SK-N-SH (cell line): ENCODE measurements at regions not wholly inside any gene's neighbourhood (a gene's known extent, or its start where the extent isn't known, plus 50 kb on each side); places are given as distances from the start of the nearest gene placed in this dataset.

Experiments used
- CTCF ChIA-PET: fragments of 300-600, 350-600 bp; formaldehyde crosslinking; extraction: SDS; loops from one replicate; lab custom pipeline; 2021; lab: Yijun Ruan, JAX
- POLR2A ChIA-PET: fragments of 350-600 bp; sonication (Branson Sonifier 250); formaldehyde crosslinking; extraction: SDS; loops from one replicate; lab custom pipeline; 2020; ENCODE audit warnings: antibody characterized with exemption, inconsistent platforms; lab: Yijun Ruan, JAX
- DNase-seq: peaks from one replicate; pipeline ENCODE4 v3.0.0; 2012
- H2AFZ ChIP-seq: fragments of 200-600 bp; sonication (generic); 2 replicates; pipeline ENCODE4 v1.8.1; 2016; ENCODE audit warnings: antibody characterized with exemption, mild to moderate bottlenecking, low read depth
- H3F3A ChIP-seq: fragments of 200-600 bp; sonication (generic); replicated peaks from 2 replicates; pipeline ENCODE3; 2016; ENCODE audit warnings: antibody characterized with exemption, mild to moderate bottlenecking; ENCODE audit not compliant: insufficient read depth
- H3K27ac ChIP-seq, 2 experiments: fragments of 200-500 bp in 1 of 2; fragments of 200-600 bp in 1 of 2; sonication (Bioruptor generic) in 1 of 2; sonication (generic), shearing (Covaris generic) in 1 of 2; 2 replicates each; pipeline versions ENCODE4 v1.5.1 to v1.6.1; 2014 to 2016; ENCODE audit warnings: low read depth in 2 of 2, inconsistent platforms in 1 of 2, low read length in 1 of 2, mild to moderate bottlenecking in 1 of 2, mixed read lengths in 1 of 2
- H3K27me3 ChIP-seq: fragments of 200-600 bp; sonication (generic), shearing (Covaris generic); 2 replicates; pipeline ENCODE4 v1.6.1; 2016; ENCODE audit warnings: mixed run types; ENCODE audit not compliant: insufficient read depth
- H3K36me3 ChIP-seq, 2 experiments: fragments of 200-500 bp in 1 of 2; fragments of 200-600 bp in 1 of 2; sonication (Bioruptor generic) in 1 of 2; sonication (generic) in 1 of 2; replicated peaks in 1 of 2; 2 replicates each; pipeline versions ENCODE3 to v1.5.1; 2014 to 2016; ENCODE audit warnings: low read length in 1 of 2, mild to moderate bottlenecking in 1 of 2; ENCODE audit not compliant: insufficient read depth in 2 of 2, control insufficient read depth in 1 of 2
- H3K4me1 ChIP-seq, 2 experiments: fragments of 200-500 bp in 1 of 2; fragments of 200-600 bp in 1 of 2; sonication (Bioruptor generic) in 1 of 2; sonication (generic), shearing (Covaris generic) in 1 of 2; 2 replicates each; pipeline versions ENCODE4 v1.5.1 to v1.6.1; 2014 to 2016; ENCODE audit warnings: low read depth in 1 of 2, low read length in 1 of 2, mixed run types in 1 of 2; ENCODE audit not compliant: insufficient read depth in 2 of 2, control insufficient read depth in 1 of 2
- H3K4me2 ChIP-seq: fragments of 200-600 bp; sonication (generic), shearing (Covaris generic); 2 replicates; pipeline ENCODE4 v1.6.1; 2017; ENCODE audit warnings: mixed run types
- H3K4me3 ChIP-seq, 2 experiments: fragments of 200-500 bp in 1 of 2; fragments of 200-600 bp in 1 of 2; sonication (Bioruptor generic) in 1 of 2; sonication (generic), shearing (Covaris generic) in 1 of 2; 2 replicates each; pipeline versions ENCODE4 v1.5.1 to v1.8.1; 2014 to 2016; ENCODE audit warnings: low read depth in 2 of 2, inconsistent platforms in 1 of 2, low read length in 1 of 2, mild to moderate bottlenecking in 1 of 2, mixed read lengths in 1 of 2, moderate library complexity in 1 of 2
- H3K79me2 ChIP-seq: fragments of 200-600 bp; sonication (generic); 2 replicates; pipeline ENCODE4 v1.8.1; 2017; ENCODE audit warnings: mild to moderate bottlenecking; ENCODE audit not compliant: insufficient read depth
- H3K9ac ChIP-seq: fragments of 200-600 bp; sonication (generic); 2 replicates; pipeline ENCODE4 v1.6.1; 2017; ENCODE audit warnings: mixed run types
- H3K9me2 ChIP-seq: fragments of 200-600 bp; sonication (generic); 2 replicates; pipeline ENCODE4 v1.6.1; 2017; ENCODE audit warnings: mixed run types
- H3K9me3 ChIP-seq: fragments of 200-600 bp; sonication (generic); 2 replicates; pipeline ENCODE4 v1.6.1; 2017; ENCODE audit warnings: mixed run types, mild to moderate bottlenecking, moderate library complexity
- H4K20me1 ChIP-seq: fragments of 200-600 bp; sonication (generic); 2 replicates; pipeline ENCODE4 v1.6.1; 2017; ENCODE audit warnings: mild to moderate bottlenecking, mixed run types; ENCODE audit not compliant: insufficient read depth
- CTCF ChIP-seq: fragments of 200-600 bp; sonication (generic); IDR thresholded peaks from 2 replicates; pipeline ENCODE4 v1.6.1; 2017; ENCODE audit warnings: antibody characterized with exemption, mild to moderate bottlenecking, moderate library complexity
- ELF1 ChIP-seq: IDR thresholded peaks from 2 replicates; pipeline ENCODE4 v1.4.0; 2012
- EZH2phosphoT487 ChIP-seq: fragments of 200-600 bp; sonication (generic); IDR thresholded peaks from 2 replicates; pipeline ENCODE4 v1.6.1; 2017; ENCODE audit warnings: low read depth, mixed run types, mild to moderate bottlenecking, antibody characterized with exemption, moderate library complexity, borderline replicate concordance
- FOSL2 ChIP-seq: IDR thresholded peaks from 2 replicates; pipeline ENCODE4 v1.4.0; 2012; ENCODE audit warnings: low read depth, mild to moderate bottlenecking, moderate library complexity, borderline replicate concordance
- FOXM1 ChIP-seq: IDR thresholded peaks from 2 replicates; pipeline ENCODE4 v1.4.0; 2012; ENCODE audit warnings: low read depth, mild to moderate bottlenecking
- IRF3 ChIP-seq: fragments of 150-350 bp; IDR thresholded peaks from 2 replicates; pipeline ENCODE4 v1.6.1; 2016; ENCODE audit warnings: mild to moderate bottlenecking, low read depth, low read length
- MAX ChIP-seq: IDR thresholded peaks from 2 replicates; pipeline ENCODE4 v1.4.0; 2012; ENCODE audit warnings: low read depth
- NFIC ChIP-seq: IDR thresholded peaks from 2 replicates; pipeline ENCODE4 v1.4.0; 2012; ENCODE audit warnings: borderline replicate concordance
- PBX3 ChIP-seq: IDR thresholded peaks from 2 replicates; pipeline ENCODE4; 2012
- RCOR1 ChIP-seq: fragments of 150-350 bp; IDR thresholded peaks from 2 replicates; pipeline ENCODE4 v1.6.1; 2017; ENCODE audit warnings: antibody characterized with exemption, low read length
- REST ChIP-seq: IDR thresholded peaks from 2 replicates; pipeline ENCODE4 v1.6.1; 2012; ENCODE audit warnings: mild to moderate bottlenecking, low read depth, low read length, moderate library complexity
- RFX5 ChIP-seq: IDR thresholded peaks from 2 replicates; pipeline ENCODE4 v1.6.1; 2012; ENCODE audit warnings: mild to moderate bottlenecking, improper control_type of control experiment, low read length
- SIN3A ChIP-seq: IDR thresholded peaks from 2 replicates; pipeline ENCODE4 v1.6.1; 2012; ENCODE audit warnings: low read depth, mild to moderate bottlenecking, low read length, moderate library complexity, borderline replicate concordance
- SMC3 ChIP-seq: IDR thresholded peaks from 2 replicates; pipeline ENCODE4 v1.6.1; 2012; ENCODE audit warnings: low read depth, low read length, improper control_type of control experiment
- TCF12 ChIP-seq: IDR thresholded peaks from 2 replicates; pipeline ENCODE4 v1.4.0; 2012
- USF1 ChIP-seq: IDR thresholded peaks from 2 replicates; pipeline ENCODE4 v1.4.0; 2012; ENCODE audit warnings: low read depth, borderline replicate concordance
- USF2 ChIP-seq: fragments of 150-350 bp; IDR thresholded peaks from 2 replicates; pipeline ENCODE4 v1.6.1; 2017; ENCODE audit warnings: antibody characterized with exemption, low read length, low read depth, borderline replicate concordance
- YY1 ChIP-seq: IDR thresholded peaks from 2 replicates; pipeline ENCODE4 v1.4.0; 2012; ENCODE audit warnings: low read depth, mild to moderate bottlenecking
- WGBS: methylation state at CpG from one replicate; pipeline ENCODE4 v1.1.6; 2017; ENCODE audit warnings: low lambda C conversion rate; 5-methylcytosine and 5-hydroxymethylcytosine counted together

- no peak for DNase-seq
- Histone ChIP-seq H3K27me3 (no peaks in the 10 kb centered on the region), H3K36me3 (no peaks in the 10 kb centered on the region), H3F3A (no peaks in the 10 kb centered on the region), H3K4me2 (no peak overlapping the region), H3K4me3 (no peak overlapping the region), H3K9ac (no peak overlapping the region), H3K79me2 (no peaks in the 10 kb centered on the region), H3K4me1 (no peaks in the 10 kb centered on the region), H3K9me2 (0 out of 2 replicates have a peak, but pooled peaks cover 4% of the 10 kb centered on the region), H4K20me1 (no peaks in the 10 kb centered on the region), H3K27ac (no peak overlapping the region), H3K9me3 (no peaks in the 10 kb centered on the region; the same call in 1 of the 2 replicates), H2AFZ (no peak overlapping the region)
- CTCF ChIA-PET: no interaction called here
- POLR2A ChIA-PET: no interaction called here
- TF ChIP-seq NFIC: no peak
- no peak for TF ChIP-seq EZH2phosphoT487
- no peak for TF ChIP-seq FOXM1
- TF ChIP-seq YY1: no peak
- TF ChIP-seq PBX3: no peak
- no peak for TF ChIP-seq RFX5
- TF ChIP-seq SMC3: no peak
- no peak for TF ChIP-seq USF2
- no peak for TF ChIP-seq ELF1
- TF ChIP-seq USF1: no peak
Observed at GRCh38 chr5:26719803-26720202, 318.6 kb downstream of the CDH9 start.

GRCh38 chr5:26700759-26701384 lies 337.5 kb downstream of the CDH9 start:
- Histone ChIP-seq H3K9me2 (no peaks in the 10 kb centered on the region), H3K4me2 (no peak overlapping the region), H2AFZ (no peak overlapping the region), H3K4me1 (no peaks in the 10 kb centered on the region), H3K9me3 (no peaks in the 10 kb centered on the region), H3K27ac (no peak overlapping the region), H3K36me3 (no peaks in the 10 kb centered on the region), H3K4me3 (peak overlapping the region in 1 of 2 experiments; percentile 41; a peak in 1 of 4 replicates), H3K27me3 (no peaks in the 10 kb centered on the region), H4K20me1 (no peaks in the 10 kb centered on the region), H3K9ac (no peak overlapping the region), H3K79me2 (no peaks in the 10 kb centered on the region), H3F3A (no peaks in the 10 kb centered on the region)
- peak; percentile 38 for DNase-seq
- POLR2A ChIA-PET: no interaction called here
- 4% methylated on average over 2 of the region's 2 CpGs for WGBS
- CTCF ChIA-PET: interaction anchor here (0.5 to 1.6 kb wide), 11 partner anchors 9 to 934 kb away, joined by 3 to 19 read pairs (median 4); no protein-coding TSS in a partner anchor
- TF ChIP-seq RCOR1 (no peak), FOSL2 (no peak), MAX (no peak), SIN3A (no peak), REST (no peak), RFX5 (no peak), SMC3 (peak; percentile 21; the same call in 1 of the 2 replicates), TCF12 (no peak), CTCF (peak; percentile 72), IRF3 (no peak)
